HepG2 (cell line): ENCODE measurements at regions not wholly inside any gene's neighbourhood (a gene's known extent, or its start where the extent isn't known, plus 50 kb on each side); places are given as distances from the start of the nearest gene placed in this dataset.

Source experiments
- ATAC-seq: fragments of 200-7000 bp; cut with Tn5 transposase; 3 replicates; pipeline ENCODE4 v1.9.1; 2020; ENCODE audit warnings: mild to moderate bottlenecking, moderate library complexity
- BruUV-seq: library from RNA; stranded (reverse); fragments of 400-500 nt; replicated peaks from 2 replicates; lab custom pipeline; 2021; lab: Mats Ljungman, UMichigan
- CTCF ChIA-PET: fragments of 300-600 bp; formaldehyde crosslinking; extraction: SDS; loops from one replicate; lab custom pipeline; 2021; ENCODE audit warnings: low total read pairs, inconsistent platforms, low intra/inter-chr PET ratio; lab: Yijun Ruan, JAX
- POLR2A ChIA-PET: fragments of 350-600 bp; sonication (Branson Sonifier 250); formaldehyde crosslinking; loops from one replicate; lab custom pipeline; 2020; ENCODE audit warnings: antibody characterized with exemption, inconsistent platforms; lab: Yijun Ruan, JAX
- DNase-seq: peaks from one replicate; pipeline ENCODE4 v3.0.0-alpha.2; 2015; ENCODE audit warnings: low spot score
- FAIRE-seq: peaks from 3 replicates; lab custom pipeline; 2011; peaks lifted over from hg19 to GRCh38; lab: Jason Lieb, UNC
- H2AFZ ChIP-seq: one replicate; pipeline ENCODE4 v1.6.1; 2011; ENCODE audit warnings: low read length, inconsistent platforms
- H3K27ac ChIP-seq: fragments of 300-600 bp; 3 replicates; pipeline ENCODE4 v1.8.0; 2011; ENCODE audit warnings: mixed run types, mild to moderate bottlenecking, mixed read lengths, low read length, inconsistent platforms; ENCODE audit not compliant: insufficient read depth; ENCODE audit errors: extremely low read length
- H3K27me3 ChIP-seq, 2 experiments: fragments of 200-600 bp in 1 of 2; 2 replicates in 1 of 2; 3 replicates in 1 of 2; pipeline versions ENCODE4 v1.6.0 to v1.8.0; 2011; ENCODE audit warnings: low read length in 2 of 2, mild to moderate bottlenecking in 2 of 2, moderate library complexity in 2 of 2, inconsistent platforms in 1 of 2; ENCODE audit not compliant: insufficient read depth in 2 of 2, control insufficient read depth in 1 of 2
- H3K36me3 ChIP-seq, 2 experiments: fragments of 200-600 bp in 1 of 2; replicated peaks in 1 of 2; 2 replicates in 1 of 2; 3 replicates in 1 of 2; pipeline versions ENCODE4 v1.5.1 to v1.8.0; 2011; ENCODE audit warnings: low read length in 2 of 2, inconsistent platforms in 1 of 2; ENCODE audit not compliant: insufficient read depth in 2 of 2, control insufficient read depth in 1 of 2
- H3K4me1 ChIP-seq: 2 replicates; pipeline ENCODE4 v1.5.1; 2012; ENCODE audit warnings: low read length, inconsistent platforms; ENCODE audit not compliant: insufficient read depth
- H3K4me2 ChIP-seq: 2 replicates; pipeline ENCODE4 v1.6.0; 2011; ENCODE audit warnings: low read depth, low read length, inconsistent platforms
- H3K4me3 ChIP-seq, 3 experiments: fragments of 200-600 bp in 1 of 3; sonication (generic), shearing (Covaris generic) in 1 of 3; replicated peaks in 1 of 3; 2 replicates each; pipeline ENCODE4 v1.5.1; 2011 to 2016; ENCODE audit warnings: low read length in 3 of 3, inconsistent platforms in 2 of 3, low read depth in 2 of 3, mild to moderate bottlenecking in 2 of 3, control low read depth in 1 of 3, mixed read lengths in 1 of 3; ENCODE audit not compliant: insufficient read depth in 1 of 3
- H3K79me2 ChIP-seq: one replicate; pipeline ENCODE4 v1.6.1; 2011; ENCODE audit warnings: low read length, inconsistent platforms; ENCODE audit not compliant: insufficient read depth
- H3K9ac ChIP-seq: 2 replicates; pipeline ENCODE4 v1.6.0; 2011; ENCODE audit warnings: mild to moderate bottlenecking, low read depth, low read length, inconsistent platforms; ENCODE audit not compliant: insufficient read depth
- H3K9me3 ChIP-seq: 2 replicates; pipeline ENCODE4 v1.5.1; 2012; ENCODE audit warnings: mild to moderate bottlenecking, low read length
- H4K20me1 ChIP-seq: 2 replicates; pipeline ENCODE4 v1.6.0; 2011; ENCODE audit warnings: inconsistent platforms, mild to moderate bottlenecking, low read length, moderate library complexity; ENCODE audit not compliant: insufficient read depth
- BCL6 ChIP-seq: IDR thresholded peaks from 2 replicates; pipeline ENCODE4 v1.6.1; 2016; ENCODE audit warnings: missing genetic modification reagents, missing compliant biosample characterization
- DMAP1 ChIP-seq: IDR thresholded peaks from 2 replicates; pipeline ENCODE4 v1.6.1; 2016
- EP300 ChIP-seq, 3 experiments: sonication (generic) in 1 of 3; formaldehyde crosslinking in 1 of 3; IDR thresholded peaks; 2 replicates each; pipeline versions ENCODE4 v1.5.1 to v1.6.1; 2011 to 2020; ENCODE audit warnings: low read depth in 2 of 3, low read length in 2 of 3, borderline replicate concordance in 1 of 3, improper control_type of control experiment in 1 of 3, mild to moderate bottlenecking in 1 of 3, missing genetic modification reagents in 1 of 3, moderate library complexity in 1 of 3
- ESRRA ChIP-seq: sonication (generic); formaldehyde crosslinking; IDR thresholded peaks from 2 replicates; pipeline ENCODE4 v1.5.1; 2020; ENCODE audit warnings: mild to moderate bottlenecking, low read depth, missing genetic modification reagents
- FOXK1 ChIP-seq: sonication (generic); formaldehyde crosslinking; IDR thresholded peaks from 2 replicates; pipeline ENCODE4 v1.4.0; 2020; ENCODE audit warnings: low read depth, missing genetic modification reagents, borderline replicate concordance
- HDAC2 ChIP-seq: sonication (generic); formaldehyde crosslinking; IDR thresholded peaks from 2 replicates; pipeline ENCODE4 v1.4.0; 2020; ENCODE audit warnings: missing genetic modification reagents
- MED1 ChIP-seq: sonication (generic); formaldehyde crosslinking; IDR thresholded peaks from 2 replicates; pipeline ENCODE4 v1.4.0; 2020; ENCODE audit warnings: missing genetic modification reagents
- NFYC ChIP-seq: IDR thresholded peaks from 2 replicates; pipeline ENCODE4 v1.6.1; 2016; ENCODE audit warnings: missing genetic modification reagents, missing compliant biosample characterization
- NPAS2 ChIP-seq: sonication (generic); formaldehyde crosslinking; IDR thresholded peaks from 2 replicates; pipeline ENCODE4 v1.8.0; 2022; ENCODE audit warnings: mild to moderate bottlenecking, missing genetic modification reagents, borderline replicate concordance
- NRL ChIP-seq: sonication (generic); formaldehyde crosslinking; IDR thresholded peaks from 2 replicates; pipeline ENCODE4 v1.5.0; 2020; ENCODE audit warnings: missing genetic modification reagents, mild to moderate bottlenecking, moderate library complexity, borderline replicate concordance
- PAWR ChIP-seq: sonication (generic); formaldehyde crosslinking; IDR thresholded peaks from 2 replicates; pipeline ENCODE4 v1.4.0; 2020; ENCODE audit warnings: missing genetic modification reagents, mild to moderate bottlenecking, borderline replicate concordance
- SOX6 ChIP-seq, 2 experiments: fragments of 450-650 bp in 1 of 2; sonication (generic) in 1 of 2; formaldehyde crosslinking in 1 of 2; IDR thresholded peaks; 2 replicates each; pipeline versions ENCODE4 v1.4.0 to v1.6.1; 2017 to 2020; ENCODE audit warnings: antibody characterized with exemption in 1 of 2, mild to moderate bottlenecking in 1 of 2, missing genetic modification reagents in 1 of 2
- ZBTB7B ChIP-seq: sonication (generic); formaldehyde crosslinking; IDR thresholded peaks from 2 replicates; pipeline ENCODE4 v1.4.0; 2020; ENCODE audit warnings: missing genetic modification reagents
- ZFP1 ChIP-seq: IDR thresholded peaks from 2 replicates; pipeline ENCODE4 v1.6.1; 2016
- ZKSCAN1 ChIP-seq: fragments of 150-350 bp; IDR thresholded peaks from 2 replicates; pipeline ENCODE4 v1.6.1; 2014; ENCODE audit warnings: low read length
- ZNF121 ChIP-seq: sonication (generic); formaldehyde crosslinking; IDR thresholded peaks from 2 replicates; pipeline ENCODE4 v1.5.0; 2020; ENCODE audit warnings: mild to moderate bottlenecking, missing genetic modification reagents
- ZNF225 ChIP-seq: sonication (generic); formaldehyde crosslinking; IDR thresholded peaks from 2 replicates; pipeline ENCODE4 v1.4.0; 2020; ENCODE audit warnings: mild to moderate bottlenecking, missing genetic modification reagents
- ZSCAN30 ChIP-seq: sonication (generic); formaldehyde crosslinking; IDR thresholded peaks from 2 replicates; pipeline ENCODE4 v1.5.0; 2020; ENCODE audit warnings: mild to moderate bottlenecking, missing genetic modification reagents
- WGBS: methylation state at CpG from one replicate; pipeline ENCODE4 v1.1.6; 2017; ENCODE audit warnings: low lambda C conversion rate; 5-methylcytosine and 5-hydroxymethylcytosine counted together
- in situ Hi-C: cut with HindIII; loops from 2 replicates; pipeline ENCODE4 v1.10.0; 2017; ENCODE audit warnings: low pct_unique_long_range_greater_than_20kb; ENCODE audit not compliant: extremely low pct_ligation_motif_present
- intact Hi-C: fragments of 100-400 bp; cut with micrococcal nuclease; formaldehyde crosslinking; loops from one replicate; pipeline ENCODE4 v1.10.0; 2022; ENCODE audit not compliant: unreplicated experiment
- TF ChIP-seq, protein P1 (sequence below): sonication (generic); formaldehyde crosslinking; conservative IDR thresholded peaks from 2 replicates; pipeline ENCODE4 v1.8.0; 2022; ENCODE audit warnings: missing genetic modification reagents
- TF ChIP-seq, protein P2 (sequence below): sonication (generic); formaldehyde crosslinking; conservative IDR thresholded peaks from 2 replicates; pipeline ENCODE4 v1.4.0; 2020; ENCODE audit warnings: mild to moderate bottlenecking, missing genetic modification reagents, moderate library complexity

DNA sequence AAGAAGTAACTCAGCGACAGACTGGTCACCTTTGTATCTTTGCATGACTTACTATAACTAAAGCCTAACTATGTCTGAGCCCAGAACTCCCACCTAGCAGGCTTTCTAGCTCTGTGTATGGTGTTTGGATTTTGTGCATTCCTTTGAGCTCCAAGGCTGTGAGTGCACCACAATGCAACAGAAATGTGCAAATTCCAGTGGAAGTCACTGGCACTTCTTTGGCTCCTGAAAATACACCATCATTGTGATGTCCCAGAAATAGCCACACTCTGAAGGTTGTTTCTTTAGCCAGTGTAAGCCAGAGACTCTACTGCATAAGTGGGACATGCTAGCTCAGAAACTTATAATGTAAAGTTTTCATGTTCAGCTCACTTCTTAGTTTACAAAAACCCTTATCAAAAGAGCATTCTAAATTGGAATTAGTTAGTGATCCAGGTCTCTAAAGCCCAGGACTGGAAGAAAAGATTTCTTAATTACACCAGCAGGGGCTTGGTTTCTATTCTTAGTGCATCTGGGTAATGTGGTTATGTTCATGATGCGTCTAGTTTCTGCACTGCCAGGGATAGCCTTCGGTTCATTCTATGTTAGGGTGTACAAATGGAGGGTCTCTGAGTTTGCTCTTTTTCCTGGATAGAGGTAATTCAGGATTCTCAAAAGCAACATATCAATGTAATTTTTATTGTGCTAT lies 1239.5 kb upstream of the ZEB2 start:
- H3K4me1 ChIP-seq, result peaks cover 90% of the 10 kb centered on the region
- no peaks in the 10 kb centered on the region for H3K27me3 ChIP-seq
- peak overlapping the region; percentile 93 for H3K27ac ChIP-seq
- FAIRE-seq (no peak), ATAC-seq (peak; percentile 27), DNase-seq (peak; percentile 71)
- peak overlapping the region; percentile 66 for H3K9ac ChIP-seq
- WGBS, result 83% methylated on average over 3 of the region's 3 CpGs
- no peaks in the 10 kb centered on the region for H3K36me3 ChIP-seq
- no peak overlapping the region for H3K4me3 ChIP-seq
- ChIA-PET CTCF (no interaction called here), POLR2A (interaction anchor here (1.0 to 2.5 kb wide), 2 partner anchors 18 to 64 kb away, joined by 5 to 10 read pairs; no protein-coding TSS in a partner anchor)
- peak overlapping the region; percentile 8; the same call in 1 of the 2 replicates for H3K4me2 ChIP-seq
- in situ Hi-C loops, result loop anchor here (5.0 kb wide), 1 partner anchor 63 kb away; no protein-coding TSS in a partner anchor
- H3K79me2 ChIP-seq, result no peaks in the 10 kb centered on the region
- no peaks in the 10 kb centered on the region for H4K20me1 ChIP-seq
- H3K9me3 ChIP-seq, result no peaks in the 10 kb centered on the region
- BruUV-seq, result no TSS peak
- intact Hi-C loops, result no loop called here
- H2AFZ ChIP-seq, result no peak overlapping the region
- TF ChIP-seq MED1 (CRISPR knock-in tag), result peak; percentile 54
- TF ChIP-seq ZNF225 (CRISPR knock-in tag), result no peak
- TF ChIP-seq, protein P1, sequence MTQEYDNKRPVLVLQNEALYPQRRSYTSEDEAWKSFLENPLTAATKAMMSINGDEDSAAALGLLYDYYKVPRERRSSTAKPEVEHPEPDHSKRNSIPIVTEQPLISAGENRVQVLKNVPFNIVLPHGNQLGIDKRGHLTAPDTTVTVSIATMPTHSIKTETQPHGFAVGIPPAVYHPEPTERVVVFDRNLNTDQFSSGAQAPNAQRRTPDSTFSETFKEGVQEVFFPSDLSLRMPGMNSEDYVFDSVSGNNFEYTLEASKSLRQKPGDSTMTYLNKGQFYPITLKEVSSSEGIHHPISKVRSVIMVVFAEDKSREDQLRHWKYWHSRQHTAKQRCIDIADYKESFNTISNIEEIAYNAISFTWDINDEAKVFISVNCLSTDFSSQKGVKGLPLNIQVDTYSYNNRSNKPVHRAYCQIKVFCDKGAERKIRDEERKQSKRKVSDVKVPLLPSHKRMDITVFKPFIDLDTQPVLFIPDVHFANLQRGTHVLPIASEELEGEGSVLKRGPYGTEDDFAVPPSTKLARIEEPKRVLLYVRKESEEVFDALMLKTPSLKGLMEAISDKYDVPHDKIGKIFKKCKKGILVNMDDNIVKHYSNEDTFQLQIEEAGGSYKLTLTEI (CRISPR knock-in tag), result no peak
- TF ChIP-seq NFYC (CRISPR knock-in tag), result 0 out of 2 replicates have a peak, but pooled peaks have one; percentile 22
- 0 out of 2 replicates have a peak, but pooled peaks have one; percentile 39 for TF ChIP-seq ZBTB7B
- no peak for TF ChIP-seq SOX6 (IDR thresholded peaks at IDR 0.05)
- TF ChIP-seq SOX6 (CRISPR knock-in tag; IDR thresholded peaks at IDR 0.05), result peak; percentile 38; the same call in 1 of the 2 replicates
- TF ChIP-seq ZFP1 (CRISPR knock-in tag), result no peak
- no peak for TF ChIP-seq ZNF121 (CRISPR knock-in tag)
- TF ChIP-seq NPAS2 (CRISPR knock-in tag), result no peak
- TF ChIP-seq BCL6 (CRISPR knock-in tag), result 0 out of 2 replicates have a peak, but pooled peaks have one; percentile 18
- no peak for TF ChIP-seq EP300 (IDR thresholded peaks at IDR 0.05; ENCODE audit: low read depth in 2 of 2, low read length in 2 of 2)
- TF ChIP-seq EP300 (CRISPR knock-in tag; IDR thresholded peaks at IDR 0.05; ENCODE audit: borderline replicate concordance), result 0 out of 2 replicates have a peak, but pooled peaks have one; percentile 39
- peak; percentile 22; the same call in 1 of the 2 replicates for TF ChIP-seq FOXK1
- TF ChIP-seq HDAC2, result 0 out of 2 replicates have a peak, but pooled peaks have one; percentile 43
- no peak for TF ChIP-seq DMAP1 (CRISPR knock-in tag)
- no peak for TF ChIP-seq NRL
- TF ChIP-seq ESRRA, result no peak
- TF ChIP-seq PAWR (CRISPR knock-in tag), result no peak
- no peak for TF ChIP-seq ZKSCAN1
- TF ChIP-seq ZSCAN30 (CRISPR knock-in tag), result no peak
- TF ChIP-seq, protein P2, sequence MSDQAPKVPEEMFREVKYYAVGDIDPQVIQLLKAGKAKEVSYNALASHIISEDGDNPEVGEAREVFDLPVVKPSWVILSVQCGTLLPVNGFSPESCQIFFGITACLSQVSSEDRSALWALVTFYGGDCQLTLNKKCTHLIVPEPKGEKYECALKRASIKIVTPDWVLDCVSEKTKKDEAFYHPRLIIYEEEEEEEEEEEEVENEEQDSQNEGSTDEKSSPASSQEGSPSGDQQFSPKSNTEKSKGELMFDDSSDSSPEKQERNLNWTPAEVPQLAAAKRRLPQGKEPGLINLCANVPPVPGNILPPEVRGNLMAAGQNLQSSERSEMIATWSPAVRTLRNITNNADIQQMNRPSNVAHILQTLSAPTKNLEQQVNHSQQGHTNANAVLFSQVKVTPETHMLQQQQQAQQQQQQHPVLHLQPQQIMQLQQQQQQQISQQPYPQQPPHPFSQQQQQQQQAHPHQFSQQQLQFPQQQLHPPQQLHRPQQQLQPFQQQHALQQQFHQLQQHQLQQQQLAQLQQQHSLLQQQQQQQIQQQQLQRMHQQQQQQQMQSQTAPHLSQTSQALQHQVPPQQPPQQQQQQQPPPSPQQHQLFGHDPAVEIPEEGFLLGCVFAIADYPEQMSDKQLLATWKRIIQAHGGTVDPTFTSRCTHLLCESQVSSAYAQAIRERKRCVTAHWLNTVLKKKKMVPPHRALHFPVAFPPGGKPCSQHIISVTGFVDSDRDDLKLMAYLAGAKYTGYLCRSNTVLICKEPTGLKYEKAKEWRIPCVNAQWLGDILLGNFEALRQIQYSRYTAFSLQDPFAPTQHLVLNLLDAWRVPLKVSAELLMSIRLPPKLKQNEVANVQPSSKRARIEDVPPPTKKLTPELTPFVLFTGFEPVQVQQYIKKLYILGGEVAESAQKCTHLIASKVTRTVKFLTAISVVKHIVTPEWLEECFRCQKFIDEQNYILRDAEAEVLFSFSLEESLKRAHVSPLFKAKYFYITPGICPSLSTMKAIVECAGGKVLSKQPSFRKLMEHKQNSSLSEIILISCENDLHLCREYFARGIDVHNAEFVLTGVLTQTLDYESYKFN (CRISPR knock-in tag), result no peak
